Neuronal stem cell (in vitro differentiated cells): ENCODE measurements at regions not wholly inside any gene's neighbourhood (a gene's known extent, or its start where the extent isn't known, plus 50 kb on each side); places are given as distances from the start of the nearest gene placed in this dataset.
"Not testable (repeated sequence)": the region's sequence is repeated elsewhere in the genome, so short reads cannot be mapped to it uniquely, and the experiment has no call there.

Source experiments
- DNase-seq: peaks from one replicate; pipeline ENCODE4 v3.0.0-alpha.2; 2013; ENCODE audit warnings: low spot score
- H2AFZ ChIP-seq: one replicate; pipeline ENCODE4 v1.6.1; 2013; ENCODE audit warnings: mild to moderate bottlenecking, low read length, inconsistent platforms
- H2AK5ac ChIP-seq: 2 replicates; pipeline ENCODE4 v1.6.1; 2013; ENCODE audit warnings: low read depth, mild to moderate bottlenecking, inconsistent platforms, low read length, moderate library complexity, mixed read lengths
- H2BK120ac ChIP-seq: 2 replicates; pipeline ENCODE4 v1.6.1; 2013; ENCODE audit warnings: low read depth, mild to moderate bottlenecking, inconsistent platforms, low read length, moderate library complexity, mixed read lengths
- H2BK12ac ChIP-seq: one replicate; pipeline ENCODE4 v1.6.1; 2013; ENCODE audit warnings: low read length, inconsistent platforms
- H2BK15ac ChIP-seq: 2 replicates; pipeline ENCODE4 v1.6.1; 2013; ENCODE audit warnings: mild to moderate bottlenecking, low read length, inconsistent platforms, mixed read lengths
- H2BK5ac ChIP-seq: one replicate; pipeline ENCODE4 v1.6.1; 2013; ENCODE audit warnings: inconsistent platforms, mild to moderate bottlenecking, low read length, moderate library complexity
- H3K14ac ChIP-seq: one replicate; pipeline ENCODE4 v1.6.1; 2013; ENCODE audit warnings: low read length, inconsistent platforms
- H3K18ac ChIP-seq: 2 replicates; pipeline ENCODE4 v1.6.1; 2013; ENCODE audit warnings: low read length, inconsistent platforms
- H3K23ac ChIP-seq: 2 replicates; pipeline ENCODE4 v1.6.1; 2013; ENCODE audit warnings: low read depth, mild to moderate bottlenecking, mixed read lengths, low read length, inconsistent platforms; ENCODE audit not compliant: poor library complexity
- H3K27ac ChIP-seq: replicated peaks from 3 replicates; pipeline ENCODE4 v1.5.1; 2013; ENCODE audit warnings: low read length, inconsistent platforms
- H3K27me3 ChIP-seq, 3 experiments: 2 replicates each; pipeline ENCODE4 v1.6.1; 2013; ENCODE audit warnings: low read length in 3 of 3, mild to moderate bottlenecking in 2 of 3, inconsistent platforms in 1 of 3, low read depth in 1 of 3, mixed read lengths in 1 of 3, moderate library complexity in 1 of 3; ENCODE audit not compliant: control insufficient read depth in 3 of 3, insufficient read depth in 3 of 3
- H3K36me3 ChIP-seq, 2 donors: replicated peaks in 1 of 2; 2 replicates each; pipeline ENCODE4 v1.6.1; 2013; ENCODE audit warnings: low read length in 2 of 2; ENCODE audit not compliant: control insufficient read depth in 2 of 2, insufficient read depth in 2 of 2
- H3K4ac ChIP-seq: 2 replicates; pipeline ENCODE4 v1.6.1; 2013; ENCODE audit warnings: inconsistent platforms, mild to moderate bottlenecking, low read length, moderate library complexity
- H3K4me1 ChIP-seq, 2 donors: 1 replicate in 1 of 2; 2 replicates in 1 of 2; pipeline ENCODE4 v1.6.1; 2013; ENCODE audit warnings: low read length in 2 of 2, low read depth in 1 of 2; ENCODE audit not compliant: control insufficient read depth in 2 of 2, insufficient read depth in 1 of 2
- H3K4me2 ChIP-seq: one replicate; pipeline ENCODE4 v1.6.1; 2013; ENCODE audit warnings: mild to moderate bottlenecking, low read length, inconsistent platforms; ENCODE audit not compliant: insufficient read depth, poor library complexity, severe bottlenecking
- H3K4me3 ChIP-seq, 2 donors: 2 replicates each; pipeline ENCODE4 v1.5.1; 2013; ENCODE audit warnings: low read length in 2 of 2, mild to moderate bottlenecking in 2 of 2, inconsistent platforms in 1 of 2, moderate library complexity in 1 of 2
- H3K79me1 ChIP-seq: one replicate; pipeline ENCODE4 v1.6.1; 2013; ENCODE audit warnings: low read depth, mild to moderate bottlenecking, inconsistent platforms, low read length, moderate library complexity
- H3K9ac ChIP-seq: one replicate; pipeline ENCODE4 v1.6.1; 2013; ENCODE audit warnings: mild to moderate bottlenecking, low read depth, low read length, inconsistent platforms; ENCODE audit not compliant: poor library complexity
- H3K9me3 ChIP-seq, 2 donors: replicated peaks in 1 of 2; 2 replicates each; pipeline versions ENCODE3 to v1.6.1; 2013; ENCODE audit warnings: low read length in 2 of 2, mild to moderate bottlenecking in 2 of 2, inconsistent platforms in 1 of 2, low read depth in 1 of 2, mixed read lengths in 1 of 2, moderate library complexity in 1 of 2; ENCODE audit not compliant: control insufficient read depth in 2 of 2, insufficient read depth in 1 of 2
- H4K8ac ChIP-seq: one replicate; pipeline ENCODE4 v1.6.1; 2013; ENCODE audit warnings: low read depth, mild to moderate bottlenecking, inconsistent platforms, low read length, moderate library complexity
- H4K91ac ChIP-seq: one replicate; pipeline ENCODE4 v1.6.1; 2013; ENCODE audit warnings: low read length, low read depth, mild to moderate bottlenecking, inconsistent platforms; ENCODE audit not compliant: poor library complexity
- WGBS, 2 donors: extraction: QIAGEN DNeasy Blood & Tissue Kit; methylation state at CpG; one replicate each; pipeline ENCODE4 v1.1.7; 2013; ENCODE audit warnings: missing lambda C conversion rate in 2 of 2, mixed read lengths in 1 of 2; ENCODE audit not compliant: insufficient read length in 2 of 2, insufficient replicate concordance in 1 of 2; ENCODE audit errors: extremely low coverage in 2 of 2; 5-methylcytosine and 5-hydroxymethylcytosine counted together

GRCh38 chr6:48959251-48960060, 503.6 kb downstream of the MMUT start:
- H2BK5ac ChIP-seq = no peak overlapping the region
- no peak overlapping the region for H2AK5ac ChIP-seq
- no peak overlapping the region for H3K4me2 ChIP-seq
- H3K9ac ChIP-seq = no peak overlapping the region
- H3K36me3 ChIP-seq = no peaks in the 10 kb centered on the region
- H3K23ac ChIP-seq = no peak overlapping the region
- no peak overlapping the region for H2BK15ac ChIP-seq
- no peak overlapping the region for H3K4me3 ChIP-seq
- H4K91ac ChIP-seq = no peak overlapping the region
- no peak for DNase-seq
- no peaks in the 10 kb centered on the region for H3K27me3 ChIP-seq
- H4K8ac ChIP-seq = no peak overlapping the region
- H3K4ac ChIP-seq = no peak overlapping the region
- no peak overlapping the region for H3K18ac ChIP-seq
- H2AFZ ChIP-seq = no peak overlapping the region
- H2BK12ac ChIP-seq = no peak overlapping the region
- no peak overlapping the region for H3K14ac ChIP-seq
- no CpG with 5 or more reads among the region's 6 CpGs for WGBS, 2 donors
- H3K9me3 ChIP-seq = no peaks in the 10 kb centered on the region
- no peaks in the 10 kb centered on the region for H3K4me1 ChIP-seq
- H2BK120ac ChIP-seq = no peak overlapping the region
- no peak overlapping the region for H3K27ac ChIP-seq
- H3K79me1 ChIP-seq = no peaks in the 10 kb centered on the region

DNA sequence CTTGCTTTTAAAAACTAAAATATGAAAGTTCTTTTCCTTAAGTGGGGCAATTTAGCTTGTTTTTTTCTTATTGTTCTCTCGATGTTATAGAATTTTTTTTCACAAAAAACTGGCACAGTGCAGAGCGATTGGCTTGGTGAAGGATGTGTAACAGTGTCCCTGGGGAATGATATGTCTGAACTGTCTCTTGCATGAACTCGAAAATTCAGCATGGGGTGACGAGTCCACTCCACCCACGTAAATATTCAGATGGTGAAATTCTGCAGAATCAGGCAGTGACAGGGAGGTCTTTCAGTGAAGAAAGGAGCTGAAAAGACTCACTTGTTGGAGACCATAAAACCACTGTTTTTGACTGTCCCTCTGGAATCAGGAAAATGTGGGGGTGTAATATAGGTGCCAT, 505.3 kb downstream of the MMUT start:
- Histone ChIP-seq H3K27ac (no peak overlapping the region), H2AK5ac (no peak overlapping the region), H3K14ac (no peak overlapping the region), H3K36me3 (no peaks in the 10 kb centered on the region), H2AFZ (no peak overlapping the region), H2BK5ac (no peak overlapping the region), H3K79me1 (no peaks in the 10 kb centered on the region), H2BK15ac (no peak overlapping the region), H3K27me3 (no peaks in the 10 kb centered on the region), H3K4me2 (no peak overlapping the region), H3K4me3 (no peak overlapping the region), H3K23ac (no peak overlapping the region), H3K4ac (no peak overlapping the region), H3K9me3 (no peaks in the 10 kb centered on the region), H3K9ac (no peak overlapping the region), H2BK120ac (no peak overlapping the region), H4K91ac (no peak overlapping the region), H3K18ac (no peak overlapping the region), H4K8ac (no peak overlapping the region), H2BK12ac (no peak overlapping the region), H3K4me1 (no peaks in the 10 kb centered on the region)
- DNase-seq = no peak
- WGBS, 2 donors = no CpG with 5 or more reads among the region's 5 CpGs

- DNase-seq = no peak
- Histone ChIP-seq H3K18ac (no peak overlapping the region), H3K23ac (no peak overlapping the region), H3K9ac (no peak overlapping the region), H3K4me2 (no peak overlapping the region), H2BK5ac (no peak overlapping the region), H3K27me3 (no peaks in the 10 kb centered on the region), H2AFZ (no peak overlapping the region), H3K4ac (no peak overlapping the region), H2BK120ac (no peak overlapping the region), H3K4me3 (no peak overlapping the region), H3K27ac (no peak overlapping the region), H2BK15ac (no peak overlapping the region), H3K79me1 (no peaks in the 10 kb centered on the region), H3K9me3 (peaks cover 0 to 2% of the 10 kb centered on the region in 2 donors), H4K91ac (no peak overlapping the region), H3K4me1 (no peaks in the 10 kb centered on the region), H2AK5ac (no peak overlapping the region), H4K8ac (no peak overlapping the region), H3K36me3 (no peaks in the 10 kb centered on the region), H2BK12ac (no peak overlapping the region), H3K14ac (no peak overlapping the region)
- WGBS, 2 donors = no CpG with 5 or more reads among the region's 2 CpGs
Observed at GRCh38 chr6:48951917-48952316, 511.1 kb downstream of the MMUT start.

DNA sequence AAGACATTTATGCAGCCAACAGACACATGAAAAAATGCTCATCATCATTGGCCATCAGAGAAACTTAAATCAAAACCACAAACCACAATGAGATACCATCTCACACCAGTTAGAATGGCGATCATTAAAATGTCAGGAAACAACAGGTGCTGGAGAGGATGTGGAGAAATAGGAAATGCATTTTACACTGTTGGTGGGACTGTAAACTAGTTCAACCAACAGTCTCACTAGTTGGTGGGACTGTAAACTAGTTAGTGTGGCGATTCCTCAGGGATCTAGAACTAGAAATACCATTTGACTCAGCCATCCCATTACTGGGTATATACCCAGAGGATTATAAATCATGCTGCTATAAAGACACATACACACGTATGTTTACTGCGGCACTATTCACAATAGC, 518.8 kb downstream of the MMUT start:
- not testable (repeated sequence) for H3K27me3 ChIP-seq, H3K23ac ChIP-seq, H3K79me1 ChIP-seq, H3K9ac ChIP-seq, H3K4me1 ChIP-seq, H3K4me2 ChIP-seq, H4K8ac ChIP-seq, H2BK5ac ChIP-seq, H3K14ac ChIP-seq, H3K4ac ChIP-seq, H3K18ac ChIP-seq, H4K91ac ChIP-seq, H2BK12ac ChIP-seq, H3K9me3 ChIP-seq, H2BK120ac ChIP-seq, H2AK5ac ChIP-seq, H3K4me3 ChIP-seq, H2AFZ ChIP-seq, H3K27ac ChIP-seq, H3K36me3 ChIP-seq, H2BK15ac ChIP-seq, DNase-seq
- WGBS, 2 donors = no CpG with 5 or more reads among the region's 4 CpGs
